T-cell (primary cell): ENCODE measurements at regions not wholly inside any gene's neighbourhood (a gene's known extent, or its start where the extent isn't known, plus 50 kb on each side); places are given as distances from the start of the nearest gene placed in this dataset.
A peak's percentile ranks its signal among the peaks of the same experiment; 100 is the strongest.
"Not testable (repeated sequence)": the region's sequence is repeated elsewhere in the genome, so short reads cannot be mapped to it uniquely, and the experiment has no call there.

Experiments
- ATAC-seq, 4 experiments: fragments of 200-7000 bp in 3 of 4; fragments of 150-1000 bp in 1 of 4; cut with Tn5 transposase; replicated peaks in 1 of 4; 1 replicate in 3 of 4; 2 replicates in 1 of 4; pipeline ENCODE4 v1.10.0; 2021; ENCODE audit warnings: moderate library complexity in 3 of 4, mild to moderate bottlenecking in 2 of 4, moderate number of reproducible peaks in 1 of 4
- CTCF ChIA-PET, 2 donors: fragments of 300-600 bp; sonication (Branson Sonifier 250); formaldehyde crosslinking; loops; one replicate each; lab custom pipeline; 2022; ENCODE audit warnings: antibody characterized with exemption in 2 of 2; lab: Charles Lee
- POLR2A ChIA-PET, 2 donors: fragments of 300-600 bp; sonication (Branson Sonifier 250); formaldehyde crosslinking; loops; one replicate each; lab custom pipeline; 2022; ENCODE audit warnings: antibody characterized with exemption in 2 of 2; lab: Charles Lee
- DNase-seq, 35 experiments: peaks; one replicate each; pipeline versions ENCODE4 v3.0.0 to v3.0.0-alpha.2; 2013 to 2023
- H3K27ac ChIP-seq: one replicate; pipeline ENCODE4 v1.5.1; 2013; ENCODE audit warnings: low read length
- H3K27me3 ChIP-seq, 2 experiments: replicated peaks in 1 of 2; 1 replicate in 1 of 2; 2 replicates in 1 of 2; pipeline versions ENCODE4 v1.6.1 to v1.7.0; 2013; ENCODE audit warnings: low read length in 1 of 2, mixed read lengths in 1 of 2; ENCODE audit not compliant: control insufficient read depth in 2 of 2, insufficient read depth in 2 of 2; ENCODE audit errors: extremely low read depth in 1 of 2
- H3K36me3 ChIP-seq, 2 donors: 1 replicate in 1 of 2; 2 replicates in 1 of 2; pipeline versions ENCODE4 v1.6.1 to v1.7.0; 2013; ENCODE audit warnings: low read length in 1 of 2; ENCODE audit not compliant: control insufficient read depth in 2 of 2, insufficient read depth in 1 of 2; ENCODE audit errors: extremely low read depth in 1 of 2
- H3K4me1 ChIP-seq, 2 experiments: 1 replicate in 1 of 2; 2 replicates in 1 of 2; pipeline versions ENCODE4 v1.6.1 to v1.7.0; 2013; ENCODE audit warnings: low read length in 2 of 2, mixed read lengths in 1 of 2; ENCODE audit not compliant: insufficient read depth in 2 of 2, control insufficient read depth in 1 of 2; ENCODE audit errors: extremely low read depth in 1 of 2
- H3K4me3 ChIP-seq, 2 donors: 1 replicate in 1 of 2; 2 replicates in 1 of 2; pipeline versions ENCODE4 v1.5.1 to v1.7.0; 2013; ENCODE audit warnings: mild to moderate bottlenecking in 2 of 2, low read length in 1 of 2, moderate library complexity in 1 of 2; ENCODE audit not compliant: control insufficient read depth in 1 of 2; ENCODE audit errors: extremely low read depth in 1 of 2
- H3K9me3 ChIP-seq: 2 replicates; pipeline ENCODE4 v1.7.0; 2013
- H3K27ac Mint-ChIP-seq, 2 donors: one replicate each; pipeline ENCODE4 v1.8.0; 2020 to 2021; ENCODE audit warnings: mild to moderate bottlenecking in 2 of 2, mixed read lengths in 2 of 2
- H3K27me3 Mint-ChIP-seq, 2 donors: one replicate each; pipeline ENCODE4 v1.8.0; 2021 to 2022; ENCODE audit warnings: mixed read lengths in 2 of 2
- H3K36me3 Mint-ChIP-seq: one replicate; pipeline ENCODE4 v1.8.0; 2021; ENCODE audit warnings: mixed read lengths
- H3K4me1 Mint-ChIP-seq, 3 donors: one replicate each; pipeline ENCODE4 v1.8.0; 2020 to 2022; ENCODE audit warnings: mixed read lengths in 3 of 3, mild to moderate bottlenecking in 1 of 3
- H3K4me3 Mint-ChIP-seq, 3 donors: one replicate each; pipeline ENCODE4 v1.8.0; 2020 to 2022; ENCODE audit warnings: mild to moderate bottlenecking in 3 of 3, mixed read lengths in 3 of 3, moderate library complexity in 3 of 3
- H3K9me3 Mint-ChIP-seq, 3 donors: one replicate each; pipeline ENCODE4 v1.8.0; 2020 to 2022; ENCODE audit warnings: mixed read lengths in 3 of 3
- WGBS: methylation state at CpG from one replicate; pipeline ENCODE4 v1.1.5; 2013; ENCODE audit warnings: missing lambda C conversion rate; ENCODE audit not compliant: insufficient coverage; 5-methylcytosine and 5-hydroxymethylcytosine counted together

DNA sequence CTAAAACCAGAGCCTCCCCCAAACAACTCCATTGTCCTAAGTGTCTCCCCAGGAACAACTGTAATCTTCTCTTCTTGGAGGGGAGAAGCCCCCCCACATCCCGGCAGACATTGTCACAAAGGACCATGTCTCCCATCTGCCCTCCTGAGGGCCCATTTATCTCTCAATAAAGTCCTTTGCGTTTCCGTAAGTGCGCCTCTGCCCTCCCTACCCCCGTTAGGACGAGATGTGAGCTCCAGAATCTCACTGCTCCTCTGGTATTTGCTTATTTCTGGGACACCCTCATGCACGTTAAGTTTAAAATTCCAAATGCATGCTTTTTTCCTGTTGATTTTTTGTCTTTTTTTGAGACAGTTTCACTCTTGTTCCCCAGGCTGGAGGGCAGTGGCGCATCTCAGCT lies 52.3 kb upstream of the SFSWAP start:
- H3K27ac Mint-ChIP-seq, CTCF ChIA-PET, H3K4me1 Mint-ChIP-seq, H3K36me3 ChIP-seq, H3K27ac ChIP-seq, H3K4me3 ChIP-seq, H3K4me3 Mint-ChIP-seq, H3K9me3 Mint-ChIP-seq, H3K9me3 ChIP-seq, ATAC-seq, H3K36me3 Mint-ChIP-seq, H3K4me1 ChIP-seq, POLR2A ChIA-PET, DNase-seq: not testable (repeated sequence)
- H3K27me3 ChIP-seq = peaks cover 0 to 20% of the 10 kb centered on the region in 2 experiments
- no CpG with 5 or more reads among the region's 8 CpGs for WGBS
- H3K27me3 Mint-ChIP-seq = peaks cover 12 to 13% of the 10 kb centered on the region in 2 donors

DNA sequence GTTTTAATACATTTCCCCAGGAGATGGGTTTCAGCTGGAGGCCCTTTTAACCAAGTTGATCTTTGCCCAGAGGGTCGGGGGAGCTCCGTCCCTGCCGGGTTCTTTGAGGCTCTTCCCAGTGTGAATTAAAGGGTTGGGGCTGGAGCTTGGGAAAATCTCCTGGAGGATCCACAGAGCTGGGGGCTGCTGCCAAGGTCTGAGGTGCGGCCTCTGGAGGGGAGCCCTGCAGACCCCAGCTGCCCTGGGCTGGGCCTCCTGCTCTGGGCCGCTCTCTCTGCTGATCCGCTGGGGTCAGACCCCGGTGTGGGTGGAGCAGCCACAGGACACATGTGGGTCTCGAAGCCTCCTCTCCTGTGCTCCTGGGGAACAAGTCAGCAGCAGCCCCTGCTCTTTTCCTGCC lies 51.4 kb upstream of the SFSWAP start:
- H3K4me1 Mint-ChIP-seq, ATAC-seq, CTCF ChIA-PET, H3K4me3 ChIP-seq, H3K4me1 ChIP-seq, DNase-seq, H3K9me3 ChIP-seq, H3K27ac ChIP-seq, H3K9me3 Mint-ChIP-seq, H3K4me3 Mint-ChIP-seq, H3K36me3 ChIP-seq, H3K36me3 Mint-ChIP-seq, H3K27ac Mint-ChIP-seq, POLR2A ChIA-PET: not testable (repeated sequence)
- no CpG with 5 or more reads among the region's 8 CpGs for WGBS
- peaks cover 13 to 14% of the 10 kb centered on the region in 2 donors for H3K27me3 Mint-ChIP-seq
- H3K27me3 ChIP-seq = peaks cover 0 to 20% of the 10 kb centered on the region in 2 experiments

DNA sequence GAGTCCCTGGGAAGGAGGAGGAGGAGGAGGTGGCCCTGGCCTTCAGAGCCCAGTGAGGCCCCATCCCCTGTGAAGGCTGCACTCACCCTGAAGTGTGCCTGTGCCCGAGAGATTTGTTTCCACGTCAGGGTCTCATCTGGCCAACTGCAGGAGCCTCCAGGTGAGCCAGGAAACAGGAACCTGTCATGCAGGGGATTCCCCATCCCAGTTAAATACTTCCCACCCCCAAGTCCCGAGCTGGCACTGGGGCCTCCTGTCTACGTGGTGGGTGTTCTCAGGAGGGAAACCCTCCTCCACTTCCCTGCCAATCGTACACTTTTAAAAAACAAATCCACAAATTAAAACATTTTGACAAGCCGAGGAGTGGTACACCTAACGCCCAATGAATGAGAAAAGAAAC lies 50.9 kb upstream of the SFSWAP start:
- H3K4me3 Mint-ChIP-seq, DNase-seq, H3K9me3 ChIP-seq, H3K36me3 Mint-ChIP-seq, H3K27ac ChIP-seq, CTCF ChIA-PET, H3K9me3 Mint-ChIP-seq, ATAC-seq, H3K36me3 ChIP-seq, H3K27ac Mint-ChIP-seq, H3K4me3 ChIP-seq, H3K4me1 Mint-ChIP-seq, H3K4me1 ChIP-seq, POLR2A ChIA-PET: not testable (repeated sequence)
- 79% methylated on average over 4 of the region's 7 CpGs for WGBS
- peaks cover 13 to 14% of the 10 kb centered on the region in 2 donors for H3K27me3 Mint-ChIP-seq
- peaks cover 0 to 20% of the 10 kb centered on the region in 2 experiments for H3K27me3 ChIP-seq

DNA sequence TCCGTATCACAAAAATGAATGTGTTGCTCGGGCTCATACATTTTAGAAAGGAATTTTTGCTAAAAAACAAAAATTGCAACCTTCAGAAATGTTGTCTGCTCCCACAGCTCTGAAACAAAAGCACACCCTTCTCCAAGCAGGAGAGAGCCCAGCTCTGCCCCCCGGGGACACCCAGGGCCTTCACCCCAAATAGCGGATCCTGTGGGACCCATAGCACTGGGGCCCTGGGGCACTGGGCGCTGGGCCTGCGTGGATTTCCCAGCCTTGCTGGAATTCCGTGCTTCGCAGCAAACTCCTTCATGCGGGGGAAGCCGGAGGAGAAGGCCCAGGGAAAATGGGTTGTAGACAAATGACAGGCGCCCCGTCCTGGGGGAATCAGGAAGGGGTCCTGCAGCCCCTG lies 50.5 kb upstream of the SFSWAP start:
- H3K36me3 ChIP-seq, H3K9me3 ChIP-seq, POLR2A ChIA-PET, H3K27ac ChIP-seq, DNase-seq, H3K4me3 ChIP-seq, CTCF ChIA-PET, ATAC-seq, H3K4me1 ChIP-seq, H3K27ac Mint-ChIP-seq, H3K36me3 Mint-ChIP-seq, H3K4me1 Mint-ChIP-seq, H3K9me3 Mint-ChIP-seq: not testable (repeated sequence)
- peaks cover 0 to 20% of the 10 kb centered on the region in 2 experiments for H3K27me3 ChIP-seq
- H3K27me3 Mint-ChIP-seq = peaks cover 13 to 14% of the 10 kb centered on the region in 2 donors
- WGBS = 93% methylated on average over 4 of the region's 12 CpGs
- peak overlapping the region in 1 of 3 donors; percentile 45 for H3K4me3 Mint-ChIP-seq
